HG03159 (cell line): ENCODE measurements at regions not wholly inside any gene's neighbourhood (a gene's known extent, or its start where the extent isn't known, plus 50 kb on each side); places are given as distances from the start of the nearest gene placed in this dataset.

Source experiments
- ATAC-seq: cut with Tn5 transposase; IDR thresholded peaks from one replicate; pipeline ENCODE4 v1.9.1; 2021; ENCODE audit warnings: mild to moderate bottlenecking, moderate library complexity; ENCODE audit not compliant: unreplicated experiment

GRCh38 chr3:44013967-44014366 lies 227.7 kb upstream of the TOPAZ1 start:
- ATAC-seq, result no peak

GRCh38 chr3:44015170-44015569 lies 226.5 kb upstream of the TOPAZ1 start:
- no peak for ATAC-seq

GRCh38 chr3:44016818-44017217 lies 224.9 kb upstream of the TOPAZ1 start:
- no peak for ATAC-seq

GRCh38 chr3:44018926-44019325 lies 222.8 kb upstream of the TOPAZ1 start:
- no peak for ATAC-seq

GRCh38 chr3:44019736-44020135 lies 221.9 kb upstream of the TOPAZ1 start:
- ATAC-seq, result no peak

- no peak for ATAC-seq
Observed at GRCh38 chr3:44020143-44020542, 221.5 kb upstream of the TOPAZ1 start.

- ATAC-seq, result no peak
Observed at GRCh38 chr3:44021651-44022594, 219.8 kb upstream of the TOPAZ1 start.

- no peak for ATAC-seq
Observed at GRCh38 chr3:44023961-44024593, 217.6 kb upstream of the TOPAZ1 start.

GRCh38 chr3:44026220-44026865 lies 215.3 kb upstream of the TOPAZ1 start:
- no peak for ATAC-seq

- no peak for ATAC-seq
Observed at GRCh38 chr3:44029100-44029499, 212.6 kb upstream of the TOPAZ1 start.

- no peak for ATAC-seq
Observed at GRCh38 chr3:44030285-44030684, 211.4 kb upstream of the TOPAZ1 start.

GRCh38 chr3:44030687-44031305 lies 210.9 kb upstream of the TOPAZ1 start:
- no peak for ATAC-seq

GRCh38 chr3:44031387-44032380 lies 210.0 kb upstream of the TOPAZ1 start:
- no peak for ATAC-seq

- no peak for ATAC-seq
Observed at GRCh38 chr3:44032487-44032886, 209.2 kb upstream of the TOPAZ1 start.

- no peak for ATAC-seq
Observed at GRCh38 chr3:44033123-44033522, 208.6 kb upstream of the TOPAZ1 start.

GRCh38 chr3:44036850-44037249 lies 204.8 kb upstream of the TOPAZ1 start:
- ATAC-seq, result no peak

- no peak for ATAC-seq
Observed at GRCh38 chr3:44039006-44039405, 202.7 kb upstream of the TOPAZ1 start.

GRCh38 chr3:44041726-44042125 lies 200.0 kb upstream of the TOPAZ1 start:
- no peak for ATAC-seq

- no peak for ATAC-seq
Observed at GRCh38 chr3:44042772-44043171, 198.9 kb upstream of the TOPAZ1 start.
